HepG2 (cell line): ENCODE measurements at regions not wholly inside any gene's neighbourhood (a gene's known extent, or its start where the extent isn't known, plus 50 kb on each side); places are given as distances from the start of the nearest gene placed in this dataset.

Experiments
- E2F2 ChIP-seq: sonication (generic); formaldehyde crosslinking; IDR thresholded peaks from 2 replicates; pipeline ENCODE4 v1.4.0; 2020; ENCODE audit warnings: missing genetic modification reagents, borderline replicate concordance
- ETV6 ChIP-seq: sonication (generic); formaldehyde crosslinking; conservative IDR thresholded peaks from 2 replicates; pipeline ENCODE4 v1.4.0; 2020; ENCODE audit warnings: missing genetic modification reagents
- FOXP1 ChIP-seq, 2 experiments: fragments of 450-650 bp in 1 of 2; IDR thresholded peaks; 2 replicates each; pipeline ENCODE4 v1.6.1; 2017 to 2018; ENCODE audit warnings: antibody characterized with exemption in 1 of 2
- HBP1 ChIP-seq: IDR thresholded peaks from 2 replicates; pipeline ENCODE4 v1.6.1; 2016; ENCODE audit warnings: low read depth, control low read depth
- HES4 ChIP-seq: sonication (generic); formaldehyde crosslinking; IDR thresholded peaks from 2 replicates; pipeline ENCODE4 v1.9.0; 2021; ENCODE audit warnings: mild to moderate bottlenecking, missing genetic modification reagents, borderline replicate concordance
- MYC ChIP-seq: sonication (generic); formaldehyde crosslinking; IDR thresholded peaks from 2 replicates; pipeline ENCODE4 v1.9.0; 2021; ENCODE audit warnings: missing genetic modification reagents, borderline replicate concordance
- NFIC ChIP-seq: IDR thresholded peaks from 2 replicates; pipeline ENCODE4 v1.6.1; 2012; ENCODE audit warnings: mild to moderate bottlenecking, low read length, inconsistent platforms
- ONECUT2 ChIP-seq: sonication (generic); formaldehyde crosslinking; IDR thresholded peaks from 2 replicates; pipeline ENCODE4 v1.4.0; 2020; ENCODE audit warnings: missing genetic modification reagents
- PBX2 ChIP-seq: IDR thresholded peaks from 2 replicates; pipeline ENCODE4 v1.6.1; 2016; ENCODE audit warnings: control low read depth
- TOE1 ChIP-seq: sonication (generic); formaldehyde crosslinking; IDR thresholded peaks from 2 replicates; pipeline ENCODE4 v1.4.0; 2020; ENCODE audit warnings: mild to moderate bottlenecking, missing genetic modification reagents
- TSC22D2 ChIP-seq: sonication (generic); formaldehyde crosslinking; IDR thresholded peaks from 2 replicates; pipeline ENCODE4 v1.5.1; 2020; ENCODE audit warnings: missing genetic modification reagents, mild to moderate bottlenecking, borderline replicate concordance
- WIZ ChIP-seq: sonication (generic); formaldehyde crosslinking; IDR thresholded peaks from 2 replicates; pipeline ENCODE4 v1.5.1; 2020; ENCODE audit warnings: mild to moderate bottlenecking, missing genetic modification reagents
- ZNF142 ChIP-seq: sonication (generic); formaldehyde crosslinking; IDR thresholded peaks from 2 replicates; pipeline ENCODE4 v1.4.0; 2020; ENCODE audit warnings: missing genetic modification reagents
- ZNF180 ChIP-seq: sonication (generic); formaldehyde crosslinking; IDR thresholded peaks from 2 replicates; pipeline ENCODE4 v1.4.0; 2020; ENCODE audit warnings: low read depth, missing genetic modification reagents, borderline replicate concordance
- ZNF329 ChIP-seq: sonication (generic); formaldehyde crosslinking; IDR thresholded peaks from 2 replicates; pipeline ENCODE4 v1.9.0; 2021; ENCODE audit warnings: low read depth, mild to moderate bottlenecking, missing genetic modification reagents
- ZNF580 ChIP-seq: IDR thresholded peaks from 2 replicates; pipeline ENCODE4 v1.6.1; 2016; ENCODE audit warnings: low read depth, borderline replicate concordance
- ZNF775 ChIP-seq: sonication (generic); formaldehyde crosslinking; IDR thresholded peaks from 2 replicates; pipeline ENCODE4 v1.4.0; 2020; ENCODE audit warnings: missing genetic modification reagents, mild to moderate bottlenecking, moderate library complexity, borderline replicate concordance
- ZNF790 ChIP-seq: sonication (generic); formaldehyde crosslinking; IDR thresholded peaks from 2 replicates; pipeline ENCODE4 v1.8.0; 2022; ENCODE audit warnings: missing genetic modification reagents, mild to moderate bottlenecking, borderline replicate concordance
- ZNF83 ChIP-seq: sonication (generic); formaldehyde crosslinking; IDR thresholded peaks from 2 replicates; pipeline ENCODE4 v1.4.0; 2020; ENCODE audit warnings: missing genetic modification reagents, mild to moderate bottlenecking, borderline replicate concordance

GRCh38 chr1:58903514-58904298 lies 119.9 kb upstream of the JUN start (continued):
- TF ChIP-seq ZNF142 (peak; percentile 51; the same call in 1 of the 2 replicates), TOE1 (no peak), TSC22D2 (CRISPR knock-in tag) (peak; percentile 48; the same call in 1 of the 2 replicates), ZNF83 (CRISPR knock-in tag) (no peak), ZNF180 (CRISPR knock-in tag) (no peak; the same call in 1 of the 2 replicates), FOXP1 (IDR thresholded peaks at IDR 0.05) (no peak), FOXP1 (CRISPR knock-in tag; IDR thresholded peaks at IDR 0.05) (no peak), ZNF790 (no peak), MYC (CRISPR knock-in tag) (peak; percentile 82), NFIC (no peak), ZNF580 (CRISPR knock-in tag) (peak; percentile 41; the same call in 1 of the 2 replicates), E2F2 (CRISPR knock-in tag) (no peak), PBX2 (CRISPR knock-in tag) (no peak), ZNF329 (CRISPR knock-in tag) (peak; percentile 84; the same call in 1 of the 2 replicates), WIZ (CRISPR knock-in tag) (0 out of 2 replicates have a peak, but pooled peaks have one; percentile 32), ZNF775 (CRISPR knock-in tag) (no peak), HES4 (peak; percentile 17; the same call in 1 of the 2 replicates), HBP1 (CRISPR knock-in tag) (0 out of 2 replicates have a peak, but pooled peaks have one; percentile 19), ETV6 (CRISPR knock-in tag) (peak; percentile 69; the same call in 1 of the 2 replicates), ONECUT2 (CRISPR knock-in tag) (no peak)
